H1 (cell line): ENCODE measurements at regions not wholly inside any gene's neighbourhood (a gene's known extent, or its start where the extent isn't known, plus 50 kb on each side); places are given as distances from the start of the nearest gene placed in this dataset.

ENCODE experiments used
- CTCF ChIA-PET: fragments of 300-600 bp; sonication (Branson Sonifier 250); formaldehyde crosslinking; loops from one replicate; lab custom pipeline; 2021; ENCODE audit not compliant: partially characterized antibody; lab: Charles Lee
- POLR2A ChIA-PET: fragments of 300-600 bp; sonication (Branson Sonifier 250); formaldehyde crosslinking; loops from one replicate; lab custom pipeline; 2021; ENCODE audit warnings: inconsistent platforms; ENCODE audit not compliant: partially characterized antibody; lab: Charles Lee
- DNase-seq, 2 experiments: peaks; one replicate each; pipeline versions ENCODE4 v3.0.0 to v3.0.0-alpha.2; 2010 to 2022; ENCODE audit warnings: low spot score in 2 of 2, low read depth in 1 of 2, mixed read lengths in 1 of 2
- FAIRE-seq: peaks from 2 replicates; lab custom pipeline; 2011; peaks lifted over from hg19 to GRCh38; lab: Jason Lieb, UNC
- H2AFZ ChIP-seq: 2 replicates; pipeline ENCODE4 v1.8.1; 2012; ENCODE audit warnings: low read length, inconsistent platforms
- H2AK5ac ChIP-seq: 2 replicates; pipeline ENCODE4 v1.6.1; 2013; ENCODE audit warnings: low read depth, low read length
- H2BK120ac ChIP-seq: replicated peaks from 2 replicates; pipeline ENCODE3; 2013; ENCODE audit warnings: low read depth, low read length, inconsistent platforms
- H2BK12ac ChIP-seq: 2 replicates; pipeline ENCODE4 v1.6.1; 2013; ENCODE audit warnings: low read depth, low read length
- H2BK15ac ChIP-seq: 2 replicates; pipeline ENCODE4 v1.6.1; 2013; ENCODE audit warnings: low read length
- H2BK20ac ChIP-seq: 2 replicates; pipeline ENCODE4 v1.6.1; 2013; ENCODE audit warnings: low read length
- H2BK5ac ChIP-seq: 2 replicates; pipeline ENCODE4 v1.6.1; 2013; ENCODE audit warnings: low read depth, low read length
- H3K14ac ChIP-seq: 2 replicates; pipeline ENCODE4 v1.6.1; 2013; ENCODE audit warnings: inconsistent platforms; ENCODE audit not compliant: insufficient read length
- H3K18ac ChIP-seq: 2 replicates; pipeline ENCODE4 v1.6.1; 2013; ENCODE audit warnings: low read length; ENCODE audit errors: extremely low read depth
- H3K23ac ChIP-seq: 2 replicates; pipeline ENCODE4 v1.6.1; 2013; ENCODE audit warnings: inconsistent platforms; ENCODE audit not compliant: insufficient read length
- H3K23me2 ChIP-seq: 2 replicates; pipeline ENCODE4 v1.6.1; 2013; ENCODE audit warnings: low read depth, low read length
- H3K27ac ChIP-seq: 2 replicates; pipeline ENCODE4 v1.6.1; 2011; ENCODE audit warnings: low read depth, low read length, inconsistent platforms
- H3K27me3 ChIP-seq, 4 experiments: replicated peaks in 1 of 4; 1 replicate in 1 of 4; 2 replicates in 3 of 4; pipeline versions ENCODE4 v1.6.1 to v1.8.1; 2011 to 2013; ENCODE audit warnings: low read length in 3 of 4, mild to moderate bottlenecking in 3 of 4, inconsistent platforms in 2 of 4, mixed read lengths in 2 of 4, moderate library complexity in 1 of 4; ENCODE audit not compliant: control insufficient read depth in 3 of 4, insufficient read depth in 3 of 4; ENCODE audit errors: extremely low read depth in 1 of 4
- H3K36me3 ChIP-seq, 4 experiments: 2 replicates each; pipeline versions ENCODE4 v1.6.1 to v1.8.1; 2011 to 2013; ENCODE audit warnings: mild to moderate bottlenecking in 4 of 4, low read length in 3 of 4, moderate library complexity in 2 of 4, control low read depth in 1 of 4, inconsistent platforms in 1 of 4; ENCODE audit not compliant: insufficient read depth in 4 of 4, control insufficient read depth in 2 of 4
- H3K4ac ChIP-seq: replicated peaks from 2 replicates; pipeline ENCODE3; 2013; ENCODE audit warnings: low read length, low read depth, mixed read lengths, inconsistent platforms; ENCODE audit not compliant: insufficient read length
- H3K4me1 ChIP-seq, 4 experiments: replicated peaks in 1 of 4; 1 replicate in 1 of 4; 2 replicates in 3 of 4; pipeline versions ENCODE4 v1.6.1 to v1.8.1; 2011 to 2013; ENCODE audit warnings: low read length in 3 of 4, inconsistent platforms in 2 of 4, mixed read lengths in 1 of 4; ENCODE audit not compliant: insufficient read depth in 4 of 4, control insufficient read depth in 3 of 4
- H3K4me2 ChIP-seq, 2 experiments: 2 replicates each; pipeline versions ENCODE4 v1.6.1 to v1.8.1; 2011 to 2013; ENCODE audit warnings: low read depth in 2 of 2, low read length in 2 of 2, control low read depth in 1 of 2, inconsistent platforms in 1 of 2, mild to moderate bottlenecking in 1 of 2; ENCODE audit not compliant: insufficient read depth in 1 of 2
- H3K4me3 ChIP-seq, 4 experiments: fragments of 200-600, 300-600 bp in 1 of 4; sonication (generic), shearing (Covaris generic), sonication (Bioruptor Twin) in 1 of 4; 2 replicates each; pipeline versions ENCODE4 v1.5.1 to v1.8.1; 2011 to 2016; ENCODE audit warnings: low read length in 4 of 4, low read depth in 3 of 4, control low read depth in 2 of 4, inconsistent platforms in 2 of 4, mild to moderate bottlenecking in 2 of 4, mixed read lengths in 1 of 4, moderate library complexity in 1 of 4; ENCODE audit not compliant: insufficient read depth in 2 of 4; ENCODE audit errors: extremely low read depth in 1 of 4
- H3K56ac ChIP-seq: replicated peaks from 2 replicates; pipeline ENCODE3; 2013; ENCODE audit warnings: low read depth, mild to moderate bottlenecking, mixed read lengths, low read length, inconsistent platforms; ENCODE audit not compliant: insufficient read length
- H3K79me1 ChIP-seq: 2 replicates; pipeline ENCODE4 v1.6.1; 2013; ENCODE audit warnings: low read depth, low read length, control low read depth
- H3K79me2 ChIP-seq, 2 experiments: 2 replicates each; pipeline versions ENCODE4 v1.6.1 to v1.8.1; 2012 to 2013; ENCODE audit warnings: low read length in 2 of 2, mild to moderate bottlenecking in 2 of 2, inconsistent platforms in 1 of 2; ENCODE audit not compliant: insufficient read depth in 2 of 2, control insufficient read depth in 1 of 2
- H3K9ac ChIP-seq, 4 experiments: replicated peaks in 1 of 4; 1 replicate in 1 of 4; 2 replicates in 3 of 4; pipeline versions ENCODE4 v1.6.1 to v1.8.1; 2011 to 2013; ENCODE audit warnings: low read depth in 3 of 4, low read length in 3 of 4, control low read depth in 2 of 4, mild to moderate bottlenecking in 2 of 4, moderate library complexity in 2 of 4, inconsistent platforms in 1 of 4; ENCODE audit errors: extremely low read depth in 1 of 4
- H3K9me3 ChIP-seq, 2 experiments: 2 replicates each; pipeline versions ENCODE4 v1.6.1 to v1.8.1; 2012 to 2013; ENCODE audit warnings: mild to moderate bottlenecking in 2 of 2, moderate library complexity in 2 of 2, control low read depth in 1 of 2, inconsistent platforms in 1 of 2, low read depth in 1 of 2, low read length in 1 of 2, mixed read lengths in 1 of 2; ENCODE audit not compliant: insufficient read depth in 2 of 2
- H4K20me1 ChIP-seq, 2 experiments: replicated peaks in 1 of 2; 2 replicates each; pipeline versions ENCODE3 to v1.8.1; 2011 to 2013; ENCODE audit warnings: inconsistent platforms in 2 of 2, low read length in 2 of 2, mild to moderate bottlenecking in 1 of 2; ENCODE audit not compliant: insufficient read depth in 2 of 2, control insufficient read depth in 1 of 2
- H4K5ac ChIP-seq: 2 replicates; pipeline ENCODE4 v1.6.1; 2013; ENCODE audit warnings: low read length, low read depth, mixed read lengths, inconsistent platforms; ENCODE audit not compliant: insufficient read length
- H4K8ac ChIP-seq: 2 replicates; pipeline ENCODE4 v1.8.0; 2013; ENCODE audit warnings: mild to moderate bottlenecking, moderate library complexity, low read length, inconsistent platforms; ENCODE audit not compliant: insufficient read depth; ENCODE audit errors: extremely low read depth
- H4K91ac ChIP-seq: replicated peaks from 2 replicates; pipeline ENCODE3; 2013; ENCODE audit warnings: low read length, mixed read lengths, inconsistent platforms; ENCODE audit not compliant: insufficient read length
- CTBP2 ChIP-seq: IDR thresholded peaks from 2 replicates; pipeline ENCODE4 v1.7.0; 2011; ENCODE audit warnings: borderline replicate concordance, mild to moderate bottlenecking, moderate library complexity, mixed read lengths, low read length; ENCODE audit not compliant: insufficient read depth, insufficient read length
- JUN ChIP-seq: IDR thresholded peaks from 2 replicates; pipeline ENCODE4 v1.6.1; 2011; ENCODE audit warnings: low read depth, mild to moderate bottlenecking, improper control_type of control experiment, low read length
- SP4 ChIP-seq: IDR thresholded peaks from 2 replicates; pipeline ENCODE4 v1.6.1; 2012; ENCODE audit warnings: low read length, inconsistent platforms
- TF ChIP-seq, protein P1 (sequence below): IDR thresholded peaks from 2 replicates; pipeline ENCODE4 v1.6.1; 2012; ENCODE audit warnings: inconsistent platforms

DNA sequence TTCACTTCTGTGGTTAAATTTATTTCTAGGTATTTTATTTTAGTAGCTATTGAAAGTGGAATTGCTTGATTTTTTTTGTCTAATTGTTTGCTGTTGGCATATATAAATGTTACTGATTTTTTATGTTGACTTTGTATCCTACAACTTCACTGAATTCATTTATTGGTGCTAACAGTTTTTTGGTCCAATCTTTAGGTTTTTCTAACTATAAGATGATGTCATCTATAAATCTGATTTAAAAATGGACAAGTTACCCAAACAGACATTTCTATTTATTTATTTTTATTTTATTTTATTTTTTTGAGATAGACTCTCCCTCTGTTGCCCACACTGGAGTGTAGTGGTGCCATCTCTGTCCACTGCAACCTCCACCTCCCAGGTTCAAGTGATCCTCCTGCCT is 162.3 kb downstream of the COX7C start:
- H3K18ac ChIP-seq, result no peak overlapping the region
- H3K9me3 ChIP-seq, result no peaks in the 10 kb centered on the region
- H3K79me2 ChIP-seq, result no peaks in the 10 kb centered on the region
- H2AFZ ChIP-seq, result no peak overlapping the region
- H3K4me1 ChIP-seq, result no peaks in the 10 kb centered on the region
- H3K36me3 ChIP-seq, result no peaks in the 10 kb centered on the region
- no peak overlapping the region for H2BK12ac ChIP-seq
- no peak overlapping the region for H4K8ac ChIP-seq
- ChIA-PET POLR2A (no interaction called here), CTCF (no interaction called here)
- no peak overlapping the region for H2BK5ac ChIP-seq
- H3K79me1 ChIP-seq, result no peaks in the 10 kb centered on the region
- no peak overlapping the region for H3K4ac ChIP-seq
- no peak overlapping the region for H2BK120ac ChIP-seq
- no peaks in the 10 kb centered on the region for H3K27me3 ChIP-seq
- no peak overlapping the region for H2AK5ac ChIP-seq
- DNase-seq, result no peak
- no peak overlapping the region for H4K91ac ChIP-seq
- no peak overlapping the region for H4K5ac ChIP-seq
- no peaks in the 10 kb centered on the region for H4K20me1 ChIP-seq
- no peak for FAIRE-seq
- H3K4me3 ChIP-seq, result no peak overlapping the region
- no peak overlapping the region for H3K9ac ChIP-seq
- H3K27ac ChIP-seq, result no peak overlapping the region
- H2BK20ac ChIP-seq, result no peak overlapping the region
- no peak overlapping the region for H3K4me2 ChIP-seq
- no peak overlapping the region for H3K14ac ChIP-seq
- no peaks in the 10 kb centered on the region for H3K23me2 ChIP-seq
- no peak overlapping the region for H2BK15ac ChIP-seq
- TF ChIP-seq SP4 (no peak), CTBP2 (no peak), JUN (no peak)
- TF ChIP-seq, protein P1, sequence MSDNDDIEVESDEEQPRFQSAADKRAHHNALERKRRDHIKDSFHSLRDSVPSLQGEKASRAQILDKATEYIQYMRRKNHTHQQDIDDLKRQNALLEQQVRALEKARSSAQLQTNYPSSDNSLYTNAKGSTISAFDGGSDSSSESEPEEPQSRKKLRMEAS, result no peak
- H3K23ac ChIP-seq, result no peak overlapping the region
- H3K56ac ChIP-seq, result no peak overlapping the region
